Adipocyte (in vitro differentiated cells): ENCODE measurements at regions not wholly inside any gene's neighbourhood (a gene's known extent, or its start where the extent isn't known, plus 50 kb on each side); places are given as distances from the start of the nearest gene placed in this dataset.
"Not testable (repeated sequence)": the region's sequence is repeated elsewhere in the genome, so short reads cannot be mapped to it uniquely, and the experiment has no call there.

ENCODE experiments used
- DNase-seq: peaks from one replicate; pipeline ENCODE4 v3.0.0-alpha.2; 2015; ENCODE audit warnings: low read depth
- H3K27me3 ChIP-seq: replicated peaks from 2 replicates; pipeline ENCODE4 v1.7.0; 2013; ENCODE audit warnings: mild to moderate bottlenecking, low read length, moderate library complexity; ENCODE audit not compliant: control insufficient read depth, insufficient read depth
- H3K36me3 ChIP-seq: 2 replicates; pipeline ENCODE4 v1.7.0; 2013; ENCODE audit warnings: low read length, mild to moderate bottlenecking, moderate library complexity; ENCODE audit not compliant: control insufficient read depth, insufficient read depth, severe bottlenecking
- H3K4me1 ChIP-seq: 2 replicates; pipeline ENCODE4 v1.7.0; 2013; ENCODE audit warnings: mild to moderate bottlenecking, low read length, moderate library complexity; ENCODE audit not compliant: control insufficient read depth, insufficient read depth
- H3K4me3 ChIP-seq: 2 replicates; pipeline ENCODE4 v1.7.0; 2013; ENCODE audit warnings: mild to moderate bottlenecking, low read length, moderate library complexity
- H3K9ac ChIP-seq: 2 replicates; pipeline ENCODE4 v1.7.0; 2013; ENCODE audit warnings: mild to moderate bottlenecking, low read length, moderate library complexity
- H3K9me3 ChIP-seq: 2 replicates; pipeline ENCODE4 v1.7.0; 2013; ENCODE audit warnings: mild to moderate bottlenecking, low read length, moderate library complexity; ENCODE audit not compliant: control insufficient read depth

DNA sequence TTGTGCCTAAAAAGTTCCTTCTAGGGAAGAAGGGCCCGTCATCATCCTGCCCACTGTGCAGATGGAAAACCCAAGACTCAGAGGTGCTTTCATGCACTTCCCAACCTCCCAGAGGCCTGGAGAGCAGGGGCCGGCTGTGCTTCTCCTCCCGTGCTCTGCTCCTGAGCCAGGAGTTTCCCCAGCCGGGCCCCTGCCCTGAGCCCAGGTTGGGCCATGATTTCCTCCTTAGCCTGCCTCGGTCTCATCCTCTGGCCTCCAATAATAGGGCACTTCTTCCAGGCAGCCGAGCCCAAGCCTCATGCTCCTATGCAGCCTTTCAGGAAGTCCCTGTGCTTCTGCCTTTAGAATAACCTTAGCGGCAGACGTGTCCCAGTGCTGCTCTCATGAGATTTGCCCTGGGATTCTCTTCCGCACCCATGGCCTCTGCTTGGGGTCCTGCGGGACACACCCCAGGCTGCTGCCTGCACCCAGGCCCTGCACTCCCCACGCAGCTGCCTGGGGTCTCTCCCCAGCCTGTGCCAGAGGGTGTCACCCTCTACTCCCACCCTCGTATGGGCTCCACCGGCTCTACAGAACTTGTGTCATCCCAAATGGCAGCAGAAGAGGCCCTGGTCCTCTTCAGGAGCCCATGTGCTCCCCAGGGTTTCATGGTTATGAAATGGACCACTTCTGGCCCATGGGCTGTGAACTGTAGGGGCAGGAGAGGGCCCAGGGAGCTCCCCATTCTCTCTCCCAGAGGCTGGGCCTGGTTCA lies 359.3 kb downstream of the ADGRD1 start:
- H3K4me1 ChIP-seq = no peaks in the 10 kb centered on the region
- H3K36me3 ChIP-seq = no peaks in the 10 kb centered on the region
- H3K9me3 ChIP-seq = peaks cover 5% of the 10 kb centered on the region
- peaks cover 18% of the 10 kb centered on the region for H3K27me3 ChIP-seq
- no peak overlapping the region for H3K4me3 ChIP-seq
- no peak for DNase-seq
- H3K9ac ChIP-seq = no peak overlapping the region

DNA sequence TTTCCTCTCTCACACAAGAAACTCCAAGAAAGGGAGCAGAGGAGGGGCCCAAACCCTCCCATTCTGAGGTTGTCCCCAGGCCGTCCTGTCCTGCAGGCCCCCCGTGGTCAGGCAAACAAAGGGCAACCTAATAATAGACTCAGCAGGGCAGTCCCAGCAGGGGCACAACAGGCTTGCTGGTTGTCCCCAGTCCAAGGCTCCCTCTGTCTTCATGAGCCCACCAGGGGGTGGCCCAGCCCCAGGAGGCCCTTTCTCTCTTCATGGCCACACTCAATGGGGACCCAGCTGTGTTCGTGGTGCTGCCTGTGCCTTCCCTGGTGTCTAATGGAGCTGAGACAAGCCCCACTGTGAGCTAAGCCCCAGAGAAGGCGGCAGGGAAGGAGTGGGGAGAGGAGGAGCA lies 359.9 kb downstream of the ADGRD1 start:
- DNase-seq = no peak
- no peak overlapping the region for H3K9ac ChIP-seq
- H3K27me3 ChIP-seq = peaks cover 18% of the 10 kb centered on the region
- no peaks in the 10 kb centered on the region for H3K36me3 ChIP-seq
- no peak overlapping the region for H3K4me3 ChIP-seq
- H3K9me3 ChIP-seq = no peaks in the 10 kb centered on the region
- H3K4me1 ChIP-seq = no peaks in the 10 kb centered on the region

DNA sequence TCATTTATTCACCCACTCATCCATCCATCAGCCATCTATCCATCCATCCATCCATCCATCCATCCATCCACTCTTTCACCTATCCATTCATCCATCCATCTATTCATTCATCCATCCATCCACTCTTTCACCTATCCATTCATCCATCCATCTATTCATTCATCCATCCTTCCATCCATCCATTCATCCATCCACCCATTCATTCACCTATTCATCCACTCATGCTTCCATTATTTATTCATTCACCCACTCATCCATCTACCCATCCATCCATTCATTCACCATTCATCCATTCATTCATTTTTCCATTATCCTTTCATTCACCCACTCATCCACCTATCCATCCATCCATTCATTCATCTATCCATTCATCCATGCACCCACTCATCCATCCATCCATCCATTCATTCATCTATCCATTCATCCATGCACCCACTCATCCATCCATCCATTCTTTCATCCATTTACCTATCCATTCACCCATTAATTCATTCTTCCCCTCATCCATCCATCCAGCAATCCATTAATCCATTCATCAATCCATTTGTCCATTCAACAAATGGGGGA lies 360.9 kb downstream of the ADGRD1 start:
- Histone ChIP-seq H3K4me3 (no peak overlapping the region), H3K36me3 (no peaks in the 10 kb centered on the region)
- no peak for DNase-seq

DNA sequence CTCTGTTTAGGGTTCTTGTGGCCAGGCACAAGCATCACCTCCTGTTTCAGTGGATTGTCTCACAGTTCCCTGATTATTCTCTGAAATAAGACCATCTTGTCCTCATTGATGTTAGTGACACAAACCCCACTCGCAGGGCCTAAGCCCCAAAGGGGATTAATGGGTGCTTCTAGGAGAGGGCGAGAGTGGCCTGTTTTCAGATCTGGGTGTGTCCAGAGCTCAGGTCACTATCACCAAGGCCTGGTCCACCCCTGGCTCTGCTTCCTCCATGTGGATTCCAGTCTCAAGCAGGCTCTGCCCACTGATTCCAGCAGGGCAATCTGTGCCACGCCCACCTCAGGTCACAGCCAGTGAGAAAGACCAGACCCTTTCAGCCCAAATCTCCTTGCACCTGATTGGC lies 361.9 kb downstream of the ADGRD1 start:
- DNase-seq = no peak
- Histone ChIP-seq H3K36me3 (no peaks in the 10 kb centered on the region), H3K27me3 (peaks cover 6% of the 10 kb centered on the region), H3K9me3 (peaks cover 12% of the 10 kb centered on the region), H3K4me3 (no peak overlapping the region), H3K9ac (no peak overlapping the region), H3K4me1 (no peaks in the 10 kb centered on the region)

More for the DNA sequence above, 360.9 kb downstream of the ADGRD1 start:
- Histone ChIP-seq H3K9me3 (peaks cover 4% of the 10 kb centered on the region), H3K9ac (no peak overlapping the region), H3K4me1 (no peaks in the 10 kb centered on the region), H3K27me3 (peaks cover 14% of the 10 kb centered on the region)

DNA sequence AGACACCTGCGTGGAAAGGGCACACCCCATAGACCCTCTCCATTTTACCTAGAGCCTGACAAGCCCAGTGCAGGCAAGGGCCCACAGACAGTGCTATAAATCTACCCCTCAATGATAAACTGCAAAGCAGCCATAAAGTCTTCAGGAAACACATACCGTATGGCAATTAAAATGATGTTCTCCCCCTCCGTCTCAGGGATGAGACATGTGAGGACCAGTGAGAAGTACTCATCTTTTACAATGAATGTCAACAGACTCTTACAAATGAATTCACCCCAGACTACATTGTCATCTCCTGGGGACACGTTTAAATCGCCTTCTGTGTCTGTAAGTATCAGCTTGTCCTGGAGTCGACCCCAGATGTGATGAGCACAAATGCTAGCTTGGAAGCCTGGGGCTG lies 362.7 kb downstream of the ADGRD1 start:
- no peak overlapping the region for H3K4me3 ChIP-seq
- no peaks in the 10 kb centered on the region for H3K4me1 ChIP-seq
- H3K9ac ChIP-seq = no peak overlapping the region
- peaks cover 15% of the 10 kb centered on the region for H3K9me3 ChIP-seq
- H3K27me3 ChIP-seq = peaks cover 5% of the 10 kb centered on the region
- DNase-seq = no peak
- H3K36me3 ChIP-seq = no peaks in the 10 kb centered on the region

DNA sequence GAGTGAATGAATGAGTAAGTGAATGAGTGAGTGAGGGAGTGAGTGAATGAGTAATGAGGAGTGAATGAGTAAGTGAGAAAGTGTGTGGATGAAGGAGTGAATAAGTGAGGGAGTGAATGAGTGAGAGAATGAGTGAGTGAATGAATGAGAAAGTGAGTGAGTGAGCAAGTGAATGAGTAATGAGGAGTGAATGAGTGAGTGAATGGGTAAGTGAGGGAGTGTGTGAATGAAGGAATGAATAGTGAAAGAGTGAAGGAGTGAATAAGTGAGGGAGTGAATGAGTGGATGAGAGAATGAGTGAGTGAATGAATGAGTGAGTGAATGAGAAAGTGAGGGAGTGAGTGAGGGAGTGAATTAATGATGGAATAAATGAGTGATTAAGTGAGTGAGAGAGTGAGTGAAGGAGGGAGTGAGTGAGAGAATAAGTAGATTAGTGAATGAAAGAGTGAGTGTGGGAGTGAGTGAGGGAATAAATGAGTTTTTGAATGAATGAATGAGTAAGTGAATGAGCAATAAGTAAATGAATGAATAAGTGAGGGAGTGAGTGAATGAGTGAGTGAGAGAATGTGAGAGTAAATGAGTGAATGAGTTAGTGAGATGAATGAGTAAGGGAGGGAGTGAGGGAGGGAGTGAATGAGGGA lies 364.5 kb downstream of the ADGRD1 start:
- Histone ChIP-seq H3K9ac (no peak overlapping the region), H3K4me1 (no peaks in the 10 kb centered on the region), H3K4me3 (no peak overlapping the region), H3K27me3 (no peaks in the 10 kb centered on the region), H3K9me3 (peaks cover 24% of the 10 kb centered on the region), H3K36me3 (no peaks in the 10 kb centered on the region)
- DNase-seq = no peak

DNA sequence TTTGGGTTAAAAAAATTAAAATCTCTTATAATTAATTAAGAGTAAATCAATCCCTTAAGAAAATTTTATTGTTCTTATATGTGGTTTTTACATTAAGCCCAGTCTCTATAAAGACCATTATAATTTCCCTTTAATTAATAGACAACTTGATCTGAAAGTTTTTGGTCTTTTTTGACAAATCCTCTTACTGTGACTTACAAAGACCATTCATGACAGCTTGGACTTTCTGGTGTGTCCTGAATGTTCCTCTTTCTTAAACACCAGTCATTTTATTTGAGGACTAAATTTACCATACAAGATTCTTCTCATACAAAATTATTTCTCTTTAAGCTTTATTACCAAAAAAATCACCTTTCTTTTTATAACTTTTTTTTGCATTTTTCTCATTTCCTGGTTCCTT lies 368.3 kb downstream of the ADGRD1 start:
- no peak overlapping the region for H3K4me3 ChIP-seq
- DNase-seq = no peak
- H3K27me3 ChIP-seq = no peaks in the 10 kb centered on the region
- peaks cover 24% of the 10 kb centered on the region for H3K9me3 ChIP-seq
- H3K4me1 ChIP-seq = no peaks in the 10 kb centered on the region
- H3K9ac ChIP-seq = no peak overlapping the region
- no peaks in the 10 kb centered on the region for H3K36me3 ChIP-seq

DNA sequence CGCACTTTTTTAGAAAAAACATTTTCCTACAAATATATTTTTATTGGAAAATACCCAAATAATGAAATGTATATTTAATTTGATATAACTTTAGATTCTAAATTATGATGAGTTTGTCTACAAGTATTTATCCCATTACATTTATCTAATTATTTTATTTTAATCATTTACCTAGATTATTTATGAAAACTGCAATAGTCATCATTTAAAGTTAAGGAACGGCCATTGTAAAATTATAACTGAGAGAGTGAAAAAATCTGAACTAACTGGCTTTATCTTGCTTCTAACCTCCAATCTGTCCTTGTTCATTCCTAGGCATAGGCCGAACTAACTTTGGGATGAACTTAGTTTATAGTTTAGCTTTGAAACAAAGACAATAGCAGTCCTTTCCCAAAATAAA lies 368.8 kb downstream of the ADGRD1 start:
- H3K4me3 ChIP-seq, H3K9ac ChIP-seq, H3K36me3 ChIP-seq, H3K4me1 ChIP-seq, DNase-seq, H3K27me3 ChIP-seq: not testable (repeated sequence)
- peaks cover 24% of the 10 kb centered on the region for H3K9me3 ChIP-seq

DNA sequence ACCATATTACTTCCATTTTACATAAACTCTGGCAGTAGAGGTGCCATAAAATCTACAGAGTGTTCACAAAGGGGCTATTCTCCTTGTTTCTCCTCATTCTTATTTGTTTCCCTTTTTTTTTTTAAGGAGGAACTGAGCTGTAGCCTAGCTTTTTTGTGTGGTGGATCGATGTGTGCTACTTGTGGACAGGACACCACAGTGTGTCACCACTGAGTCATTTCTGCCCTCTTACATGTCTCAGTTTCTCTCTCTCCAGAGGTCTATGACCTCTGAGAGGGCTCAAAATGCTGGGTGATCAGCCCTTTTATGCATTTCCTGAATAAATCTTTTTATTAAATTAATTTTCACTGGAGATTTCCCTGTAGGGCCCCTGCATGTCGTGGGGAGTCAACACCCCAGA lies 370.2 kb downstream of the ADGRD1 start:
- Histone ChIP-seq H3K9me3 (peaks cover 24% of the 10 kb centered on the region), H3K27me3 (no peaks in the 10 kb centered on the region), H3K4me1 (no peaks in the 10 kb centered on the region), H3K4me3 (no peak overlapping the region), H3K36me3 (no peaks in the 10 kb centered on the region), H3K9ac (no peak overlapping the region)
- DNase-seq = no peak

DNA sequence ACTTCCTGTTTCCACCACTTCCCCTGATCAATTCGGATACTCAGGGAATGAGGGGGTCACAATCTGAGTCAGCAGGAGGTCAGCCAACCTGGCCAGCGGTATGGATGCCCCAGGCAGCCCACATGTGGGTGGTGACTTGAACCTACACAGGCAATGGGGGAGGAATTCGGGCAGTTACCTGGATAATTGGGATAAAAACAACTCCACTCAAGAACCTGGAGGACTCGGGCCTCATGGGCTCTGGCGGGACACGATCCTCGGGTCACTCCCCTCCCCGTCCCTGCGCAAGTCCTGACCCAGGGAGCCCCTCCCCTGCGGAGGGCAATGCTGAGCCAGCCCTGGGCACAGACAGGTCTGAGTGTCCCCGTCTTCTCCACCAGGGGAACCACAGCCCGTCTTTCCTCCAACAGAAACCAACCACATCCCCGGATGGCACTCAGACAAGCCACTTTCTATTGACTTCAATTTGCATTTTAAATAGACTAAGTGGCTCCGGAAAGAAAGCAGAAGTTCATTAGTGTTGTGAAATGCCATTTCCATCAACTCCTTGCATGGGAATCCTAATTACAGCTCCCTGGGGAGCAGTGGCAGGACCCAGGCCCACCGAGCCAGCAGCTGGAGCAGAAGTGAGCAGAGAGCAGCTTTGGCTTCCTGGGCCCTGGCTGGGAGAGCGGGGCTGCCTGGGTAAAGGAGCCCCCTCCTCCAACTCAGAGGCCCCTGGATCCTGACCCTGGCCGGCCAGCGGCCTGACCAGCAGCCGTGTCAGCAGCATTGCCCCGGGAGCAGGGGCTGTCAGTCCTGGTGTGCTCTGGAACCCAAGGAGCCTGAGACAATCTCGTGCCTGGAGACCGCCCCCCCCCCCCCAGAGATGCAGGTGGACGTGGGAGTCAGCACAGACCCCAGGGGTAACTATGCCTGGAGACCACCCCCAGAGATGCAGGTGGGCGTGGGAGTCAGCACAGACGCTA lies 374.1 kb downstream of the ADGRD1 start:
- Histone ChIP-seq H3K4me1 (no peaks in the 10 kb centered on the region), H3K9ac (no peak overlapping the region), H3K27me3 (no peaks in the 10 kb centered on the region), H3K4me3 (no peak overlapping the region), H3K36me3 (no peaks in the 10 kb centered on the region), H3K9me3 (no peaks in the 10 kb centered on the region)
- DNase-seq = no peak
